Neural progenitor cell (in vitro differentiated cells): ENCODE measurements at regions not wholly inside any gene's neighbourhood (a gene's known extent, or its start where the extent isn't known, plus 50 kb on each side); places are given as distances from the start of the nearest gene placed in this dataset.

ENCODE experiments used
- EZH2 ChIP-seq: fragments of 200-600 bp; sonication (generic); IDR thresholded peaks from 2 replicates; pipeline ENCODE4 v1.6.1; 2017; ENCODE audit warnings: antibody characterized with exemption, mild to moderate bottlenecking, moderate library complexity
- EZH2phosphoT487 ChIP-seq: fragments of 200-600 bp; sonication (generic); IDR thresholded peaks from 2 replicates; pipeline ENCODE4 v1.6.1; 2017; ENCODE audit warnings: antibody characterized with exemption
- TF ChIP-seq, protein P1 (sequence below): fragments of 200-600 bp; sonication (generic); IDR thresholded peaks from 2 replicates; pipeline ENCODE4 v1.5.1; 2017; ENCODE audit warnings: antibody characterized with exemption, mild to moderate bottlenecking

DNA sequence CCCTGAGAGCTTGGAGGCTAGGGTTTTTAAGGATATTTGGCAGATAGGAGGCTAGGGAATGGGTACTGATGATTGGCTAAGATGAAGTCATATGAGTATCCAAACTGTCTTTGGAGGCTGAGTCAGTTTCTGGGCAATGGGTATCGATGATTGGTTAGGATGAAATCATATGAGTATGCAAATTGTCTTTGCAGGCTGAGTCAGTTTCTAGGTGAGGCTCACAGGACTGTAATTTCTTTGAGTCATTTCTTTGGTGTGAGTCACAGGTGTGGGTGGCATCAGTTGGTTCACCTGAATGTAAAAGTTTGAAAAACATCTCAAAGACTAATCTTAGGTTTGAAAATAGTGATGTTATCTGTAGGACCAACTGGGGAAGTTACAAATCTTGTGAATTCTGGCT lies 1068.0 kb downstream of the NR2F1-AS1 start:
- TF ChIP-seq, protein P1, sequence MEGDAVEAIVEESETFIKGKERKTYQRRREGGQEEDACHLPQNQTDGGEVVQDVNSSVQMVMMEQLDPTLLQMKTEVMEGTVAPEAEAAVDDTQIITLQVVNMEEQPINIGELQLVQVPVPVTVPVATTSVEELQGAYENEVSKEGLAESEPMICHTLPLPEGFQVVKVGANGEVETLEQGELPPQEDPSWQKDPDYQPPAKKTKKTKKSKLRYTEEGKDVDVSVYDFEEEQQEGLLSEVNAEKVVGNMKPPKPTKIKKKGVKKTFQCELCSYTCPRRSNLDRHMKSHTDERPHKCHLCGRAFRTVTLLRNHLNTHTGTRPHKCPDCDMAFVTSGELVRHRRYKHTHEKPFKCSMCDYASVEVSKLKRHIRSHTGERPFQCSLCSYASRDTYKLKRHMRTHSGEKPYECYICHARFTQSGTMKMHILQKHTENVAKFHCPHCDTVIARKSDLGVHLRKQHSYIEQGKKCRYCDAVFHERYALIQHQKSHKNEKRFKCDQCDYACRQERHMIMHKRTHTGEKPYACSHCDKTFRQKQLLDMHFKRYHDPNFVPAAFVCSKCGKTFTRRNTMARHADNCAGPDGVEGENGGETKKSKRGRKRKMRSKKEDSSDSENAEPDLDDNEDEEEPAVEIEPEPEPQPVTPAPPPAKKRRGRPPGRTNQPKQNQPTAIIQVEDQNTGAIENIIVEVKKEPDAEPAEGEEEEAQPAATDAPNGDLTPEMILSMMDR, result no peak
- no peak for TF ChIP-seq EZH2
- no peak for TF ChIP-seq EZH2phosphoT487
